HCT116 (cell line): ENCODE measurements at regions not wholly inside any gene's neighbourhood (a gene's known extent, or its start where the extent isn't known, plus 50 kb on each side); places are given as distances from the start of the nearest gene placed in this dataset.

ENCODE experiments used
- ATAC-seq: fragments of 200-7000 bp; cut with Tn5 transposase; 2 replicates; pipeline ENCODE4 v1.9.1; 2020; ENCODE audit warnings: mild to moderate bottlenecking, moderate library complexity
- BruUV-seq: library from RNA; stranded (reverse); fragments of 400-500 nt; replicated peaks from 2 replicates; lab custom pipeline; 2021; lab: Mats Ljungman, UMichigan
- CTCF ChIA-PET: fragments of 300-600 bp; sonication (Branson Sonifier 250); formaldehyde crosslinking; loops from one replicate; lab custom pipeline; 2021; ENCODE audit warnings: antibody characterized with exemption; lab: Charles Lee
- POLR2A ChIA-PET: fragments of 300-600, 350-600 bp; sonication (Branson Sonifier 250); formaldehyde crosslinking; loops from one replicate; lab custom pipeline; 2021; ENCODE audit warnings: antibody characterized with exemption; lab: Charles Lee
- RAD21 ChIA-PET, 2 experiments: fragments of 300-600 bp; sonication (Branson Sonifier 250); formaldehyde crosslinking; loops; one replicate each; lab custom pipeline; 2023; ENCODE audit warnings: low total read pairs in 2 of 2; ENCODE audit not compliant: uncharacterized antibody in 2 of 2, unreplicated experiment in 2 of 2, low non-redundant PET in 1 of 2; lab: Charles Lee
- DNase-seq: peaks from one replicate; pipeline ENCODE4 v3.0.0-alpha.2; 2010; ENCODE audit warnings: low read depth, low spot score
- H2AFZ ChIP-seq: fragments of 200-600 bp; shearing (Covaris generic), sonication (generic); 2 replicates; pipeline ENCODE4 v1.6.1; 2017; ENCODE audit warnings: low read depth, mixed run types, mixed read lengths, antibody characterized with exemption, low read length; ENCODE audit not compliant: poor library complexity, severe bottlenecking
- H3K27ac ChIP-seq: 2 replicates; pipeline ENCODE4 v1.5.1; 2012; ENCODE audit warnings: low read depth, low read length
- H3K27me3 ChIP-seq: fragments of 200-600 bp; sonication (generic); 2 replicates; pipeline ENCODE4 v1.6.1; 2016; ENCODE audit warnings: mixed run types, low read length, mixed read lengths; ENCODE audit not compliant: insufficient read depth
- H3K36me3 ChIP-seq, 2 experiments: fragments of 200-500 bp in 1 of 2; fragments of 200-600 bp in 1 of 2; sonication (Bioruptor generic) in 1 of 2; sonication (generic) in 1 of 2; 2 replicates each; pipeline versions ENCODE4 v1.5.1 to v1.6.1; 2014 to 2016; ENCODE audit warnings: low read length in 2 of 2, inconsistent platforms in 1 of 2, mixed read lengths in 1 of 2, mixed run types in 1 of 2; ENCODE audit not compliant: insufficient read depth in 2 of 2, control insufficient read depth in 1 of 2
- H3K4me1 ChIP-seq, 2 experiments: fragments of 200-600 bp in 1 of 2; sonication (generic) in 1 of 2; 2 replicates each; pipeline versions ENCODE4 v1.5.1 to v1.6.1; 2012 to 2017; ENCODE audit warnings: low read length in 2 of 2, inconsistent platforms in 1 of 2, mild to moderate bottlenecking in 1 of 2, mixed read lengths in 1 of 2, mixed run types in 1 of 2, moderate library complexity in 1 of 2; ENCODE audit not compliant: insufficient read depth in 2 of 2, control insufficient read depth in 1 of 2
- H3K4me2 ChIP-seq: fragments of 200-600 bp; sonication (generic); 2 replicates; pipeline ENCODE4 v1.6.1; 2017; ENCODE audit warnings: mixed run types, low read length, mixed read lengths
- H3K4me3 ChIP-seq, 2 experiments: fragments of 200-600 bp in 1 of 2; sonication (generic) in 1 of 2; replicated peaks in 1 of 2; 2 replicates each; pipeline ENCODE4 v1.5.1; 2011 to 2016; ENCODE audit warnings: low read length in 2 of 2, control low read depth in 1 of 2, low read depth in 1 of 2, mild to moderate bottlenecking in 1 of 2, mixed read lengths in 1 of 2, mixed run types in 1 of 2
- H3K79me2 ChIP-seq: fragments of 200-600 bp; sonication (generic); 2 replicates; pipeline ENCODE4 v1.6.1; 2017; ENCODE audit warnings: mild to moderate bottlenecking, mixed run types, low read length, moderate library complexity, mixed read lengths; ENCODE audit not compliant: insufficient read depth
- H3K9ac ChIP-seq: fragments of 200-600 bp; sonication (generic); 2 replicates; pipeline ENCODE4 v1.6.1; 2016; ENCODE audit warnings: low read length, mixed read lengths
- H3K9me2 ChIP-seq: fragments of 200-600 bp; sonication (generic), shearing (Covaris generic); 2 replicates; pipeline ENCODE4 v1.6.1; 2017; ENCODE audit warnings: mixed run types, mild to moderate bottlenecking, moderate library complexity; ENCODE audit not compliant: insufficient read depth
- H3K9me3 ChIP-seq, 2 experiments: fragments of 200-500 bp in 1 of 2; fragments of 200-600 bp in 1 of 2; sonication (Bioruptor generic) in 1 of 2; sonication (generic) in 1 of 2; 2 replicates each; pipeline ENCODE4 v1.6.1; 2014 to 2017; ENCODE audit warnings: low read length in 2 of 2, mixed read lengths in 2 of 2, inconsistent platforms in 1 of 2, low read depth in 1 of 2, mild to moderate bottlenecking in 1 of 2, mixed run types in 1 of 2, moderate library complexity in 1 of 2; ENCODE audit not compliant: control insufficient read depth in 1 of 2, insufficient read depth in 1 of 2
- H4K20me1 ChIP-seq: fragments of 200-600 bp; sonication (generic), shearing (Covaris generic); 2 replicates; pipeline ENCODE4 v1.6.1; 2017; ENCODE audit warnings: mixed run types, mild to moderate bottlenecking, moderate library complexity; ENCODE audit not compliant: insufficient read depth
- CBX3 ChIP-seq: IDR thresholded peaks from 2 replicates; pipeline ENCODE4 v1.6.1; 2012; ENCODE audit warnings: low read depth
- EGR1 ChIP-seq: IDR thresholded peaks from 2 replicates; pipeline ENCODE4 v1.6.1; 2012; ENCODE audit warnings: low read depth
- ELF1 ChIP-seq: IDR thresholded peaks from 2 replicates; pipeline ENCODE4 v1.6.1; 2012; ENCODE audit warnings: low read depth, borderline replicate concordance
- EZH2 ChIP-seq: fragments of 200-600 bp; sonication (generic); IDR thresholded peaks from 2 replicates; pipeline ENCODE4 v1.6.1; 2017; ENCODE audit warnings: antibody characterized with exemption, mixed run types
- EZH2phosphoT487 ChIP-seq: fragments of 200-600 bp; IDR thresholded peaks from 2 replicates; pipeline ENCODE4 v1.6.1; 2018; ENCODE audit warnings: antibody characterized with exemption, borderline replicate concordance
- MAX ChIP-seq: IDR thresholded peaks from 2 replicates; pipeline ENCODE4 v1.6.1; 2012
- POLR2A ChIP-seq: IDR thresholded peaks from 2 replicates; pipeline ENCODE4 v1.7.0; 2011; ENCODE audit warnings: borderline replicate concordance; ENCODE audit not compliant: insufficient read depth, insufficient read length; ENCODE audit errors: extremely low read depth
- POLR2AphosphoS5 ChIP-seq: IDR thresholded peaks from 2 replicates; pipeline ENCODE4 v1.6.1; 2011; ENCODE audit warnings: mild to moderate bottlenecking, low read depth, low read length, moderate library complexity
- REST ChIP-seq: IDR thresholded peaks from 2 replicates; pipeline ENCODE4 v1.6.1; 2012; ENCODE audit warnings: low read depth
- intact Hi-C: fragments of 100-400 bp; cut with micrococcal nuclease; formaldehyde crosslinking; loops from 2 replicates; pipeline ENCODE4 v1.10.0; 2022

- no peak for ATAC-seq
Observed at GRCh38 chr20:1803932-1804501, 91.2 kb upstream of the SIRPA start.

More at GRCh38 chr20:1803932-1804501, 91.2 kb upstream of the SIRPA start:
- no peak for DNase-seq
- Histone ChIP-seq H2AFZ (no peak overlapping the region), H3K4me3 (no peak overlapping the region), H3K4me2 (no peak overlapping the region), H3K9ac (no peak overlapping the region), H3K9me2 (no peaks in the 10 kb centered on the region), H3K27me3 (no peaks in the 10 kb centered on the region), H3K36me3 (no peaks in the 10 kb centered on the region), H3K4me1 (peaks cover 0 to 13% of the 10 kb centered on the region in 2 experiments; a peak in 2 of 4 replicates), H4K20me1 (no peaks in the 10 kb centered on the region), H3K79me2 (no peaks in the 10 kb centered on the region), H3K27ac (no peak overlapping the region), H3K9me3 (no peaks in the 10 kb centered on the region)
- RAD21 ChIA-PET: no interaction called here
- POLR2A ChIA-PET: no interaction called here
- CTCF ChIA-PET: no interaction called here
- TF ChIP-seq POLR2A: no peak
- TF ChIP-seq EZH2: no peak
- TF ChIP-seq EGR1: no peak
- no peak for TF ChIP-seq EZH2phosphoT487
- TF ChIP-seq ELF1: no peak
- no peak for TF ChIP-seq MAX
- TF ChIP-seq POLR2AphosphoS5: no peak
- TF ChIP-seq CBX3: no peak
- TF ChIP-seq REST: no peak
- intact Hi-C loops: no loop called here
- BruUV-seq: no TSS peak
